Activated T-cell treated with anti-CD3 and anti-CD28 coated beads for 24 hours (primary cell): ENCODE measurements at regions not wholly inside any gene's neighbourhood (a gene's known extent, or its start where the extent isn't known, plus 50 kb on each side); places are given as distances from the start of the nearest gene placed in this dataset.
"Not testable (repeated sequence)": the region's sequence is repeated elsewhere in the genome, so short reads cannot be mapped to it uniquely, and the experiment has no call there.

ENCODE experiments used
- DNase-seq: peaks from one replicate; pipeline ENCODE4 v3.0.0-alpha.2; 2020; ENCODE audit warnings: low read depth

DNA sequence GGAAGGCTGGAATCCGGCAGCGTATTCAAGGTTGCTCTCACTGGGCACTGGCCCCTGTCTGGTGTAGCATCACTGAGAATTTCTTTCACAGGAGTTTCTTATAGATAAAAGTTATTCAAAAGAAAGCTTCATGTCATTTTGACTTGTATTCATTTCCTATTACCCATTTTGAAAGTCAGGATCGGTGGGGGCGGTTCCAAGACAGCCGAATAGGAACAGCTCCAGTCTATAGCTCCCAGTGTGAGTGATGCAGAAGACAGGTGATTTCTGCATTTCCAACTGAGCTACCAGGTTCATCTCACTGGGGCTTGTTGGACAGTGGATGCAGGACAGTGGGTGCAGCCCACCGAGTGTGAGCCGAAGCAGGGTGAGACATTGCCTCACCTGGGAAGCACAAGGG, 51.5 kb upstream of the CDC42EP3 start:
- not testable (repeated sequence) for DNase-seq

DNA sequence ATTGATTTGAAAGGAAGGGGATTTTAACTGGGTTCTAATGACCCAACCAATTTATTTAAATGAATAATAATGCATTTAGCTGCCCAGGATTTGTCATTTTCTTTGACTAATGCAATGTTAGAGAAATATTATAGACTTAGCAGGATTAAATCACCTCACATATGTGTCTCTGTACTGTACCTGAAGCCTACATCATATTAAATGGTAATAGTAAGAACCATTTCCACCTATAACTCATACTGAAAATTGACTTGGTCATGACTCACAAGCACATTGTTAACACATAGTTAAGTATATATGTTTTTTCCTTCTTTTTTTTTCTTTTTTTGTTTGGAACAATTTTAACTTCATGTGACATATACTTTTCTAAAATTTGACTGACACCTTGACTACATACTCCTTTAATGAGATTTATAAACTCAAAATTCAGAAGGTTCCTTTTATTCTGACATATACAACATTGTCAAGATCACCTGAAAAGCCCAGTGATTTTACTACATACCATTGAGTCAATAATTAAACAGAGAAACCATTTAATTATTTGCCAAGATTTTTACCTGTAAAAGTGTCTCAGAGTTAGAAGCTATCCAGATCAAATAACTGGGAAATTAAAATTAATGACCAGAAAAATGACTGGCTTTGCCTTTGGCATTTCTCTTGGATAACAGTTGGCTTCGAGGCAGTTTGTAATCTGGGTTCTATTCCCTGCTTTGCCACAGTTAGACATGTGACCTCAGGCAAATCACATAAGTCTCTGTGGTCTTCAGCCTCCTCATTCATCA, 58.8 kb upstream of the CDC42EP3 start:
- DNase-seq = no peak

- DNase-seq = not testable (repeated sequence)
These were observed 61.0 kb upstream of the CDC42EP3 start for GRCh38 chr2:37732412-37732811.

GRCh38 chr2:37733251-37733650, 61.8 kb upstream of the CDC42EP3 start:
- DNase-seq = no peak

- not testable (repeated sequence) for DNase-seq
These were observed 62.5 kb upstream of the CDC42EP3 start for GRCh38 chr2:37733955-37734354.

- DNase-seq = not testable (repeated sequence)
These were observed 63.6 kb upstream of the CDC42EP3 start for GRCh38 chr2:37734891-37735523.

GRCh38 chr2:37735524-37735910, 64.1 kb upstream of the CDC42EP3 start:
- not testable (repeated sequence) for DNase-seq

- DNase-seq = no peak
These were observed 66.1 kb upstream of the CDC42EP3 start for GRCh38 chr2:37737507-37737906.

DNA sequence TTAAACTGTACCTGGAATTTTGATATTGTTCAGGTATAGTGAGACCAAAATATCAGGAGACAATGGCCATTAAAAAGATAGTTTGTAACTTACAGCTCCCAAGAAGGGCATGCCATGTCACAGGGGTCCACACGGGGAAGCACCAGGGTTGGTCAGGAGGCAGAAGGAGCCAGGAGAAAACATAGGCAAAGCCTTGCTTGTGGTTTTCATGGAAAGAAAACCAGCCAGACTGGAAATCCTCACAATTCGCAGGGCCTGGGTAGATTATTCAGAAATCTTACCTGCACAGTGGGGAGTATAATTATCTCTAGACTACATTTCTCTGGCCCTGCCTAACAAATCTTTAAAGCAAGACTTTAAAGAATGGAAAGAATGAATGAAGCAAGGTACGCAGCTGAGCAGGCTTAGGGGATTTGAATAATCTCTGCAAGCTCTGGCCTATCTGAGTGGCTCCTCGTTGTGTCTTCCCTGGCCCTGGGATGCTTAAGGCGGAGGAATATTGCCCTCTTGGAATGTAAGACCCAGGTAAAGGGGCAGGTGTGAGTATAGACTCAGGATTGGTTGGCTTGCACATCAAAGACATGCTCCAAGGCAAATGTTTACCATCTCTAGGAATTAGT, 66.9 kb upstream of the CDC42EP3 start:
- DNase-seq = no peak

DNA sequence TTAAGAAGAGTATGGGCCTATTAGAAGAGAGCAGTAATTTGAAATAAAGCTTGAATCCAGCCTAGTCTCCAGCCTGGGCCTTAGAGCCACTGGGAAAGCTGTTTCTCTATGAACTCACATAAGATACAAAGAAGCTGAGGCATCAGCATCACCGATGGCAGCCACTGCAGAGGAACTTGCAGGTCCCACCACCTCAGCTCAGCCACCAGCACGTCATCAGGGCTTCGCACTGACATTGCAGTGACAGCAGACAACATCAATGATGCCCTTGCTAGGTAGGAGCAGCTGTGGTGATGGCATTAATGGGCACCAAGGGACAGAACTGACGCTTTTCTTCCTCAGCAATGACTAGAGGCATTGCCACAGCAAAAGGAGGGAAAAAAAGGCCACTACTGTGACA, 67.7 kb upstream of the CDC42EP3 start:
- no peak for DNase-seq

- DNase-seq = no peak
These were observed 68.8 kb upstream of the CDC42EP3 start for GRCh38 chr2:37740164-37740739.

GRCh38 chr2:37742286-37742685, 70.8 kb upstream of the CDC42EP3 start:
- DNase-seq = no peak

DNA sequence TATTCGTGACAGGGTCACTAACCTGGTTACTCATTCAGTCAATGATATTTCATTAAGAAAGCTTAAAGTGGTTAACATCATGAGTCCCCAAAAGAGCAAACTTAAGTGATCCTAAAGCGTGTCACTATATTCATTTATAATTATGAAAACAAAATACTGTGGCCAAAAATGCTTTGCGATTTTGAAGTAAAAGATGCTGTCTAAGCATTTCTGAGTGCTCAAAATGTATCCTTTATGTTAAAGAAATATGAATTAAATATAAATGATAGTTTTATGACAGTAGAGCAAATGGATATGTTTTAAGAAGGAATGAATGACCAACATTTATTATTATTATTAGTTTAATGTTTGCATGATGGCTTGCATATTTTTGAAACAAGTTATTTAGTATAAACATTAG, 72.6 kb upstream of the CDC42EP3 start:
- DNase-seq = no peak

GRCh38 chr2:37744961-37745360, 73.5 kb upstream of the CDC42EP3 start:
- not testable (repeated sequence) for DNase-seq

- DNase-seq = not testable (repeated sequence)
These were observed 74.6 kb upstream of the CDC42EP3 start for GRCh38 chr2:37746011-37746410.

GRCh38 chr2:37746883-37747282, 75.4 kb upstream of the CDC42EP3 start:
- DNase-seq = no peak

DNA sequence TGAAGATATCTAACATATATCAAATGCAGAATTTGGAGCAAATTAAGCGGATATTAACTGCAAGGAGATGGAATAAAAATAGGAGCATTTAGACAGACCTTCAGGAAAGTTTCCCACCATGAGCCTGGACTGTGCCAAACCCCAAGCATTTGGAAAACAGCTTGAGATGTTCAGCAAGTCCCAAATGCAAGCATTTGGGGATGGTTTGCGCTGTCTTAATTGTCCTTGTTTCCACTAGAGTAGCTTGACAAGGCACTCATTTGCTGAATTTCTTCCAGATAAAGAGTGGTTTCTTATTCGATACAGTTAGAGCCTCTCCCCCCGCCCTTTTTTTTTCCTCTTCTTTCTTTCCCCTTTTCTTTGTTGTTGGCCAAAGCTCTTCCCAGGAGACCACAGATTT, 77.1 kb upstream of the CDC42EP3 start:
- DNase-seq = no peak

DNA sequence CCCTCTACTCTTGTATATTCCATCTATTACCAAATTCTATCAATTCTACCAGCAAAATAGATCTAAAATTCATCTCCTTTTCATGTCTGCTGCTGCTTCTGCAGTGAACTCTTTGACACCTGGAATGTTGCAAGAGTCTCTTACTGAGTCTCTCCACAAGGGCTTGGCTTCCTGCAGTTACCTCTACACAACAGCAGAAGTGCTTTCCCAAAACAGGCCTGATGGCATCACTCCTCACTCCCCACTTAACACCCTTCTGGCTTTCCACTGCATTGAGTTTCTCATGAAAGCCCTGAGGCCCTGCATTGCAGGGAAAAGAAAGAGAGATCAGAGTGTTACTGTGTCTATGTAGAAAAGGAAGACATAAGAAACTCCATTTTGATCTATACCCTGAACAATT, 78.8 kb upstream of the CDC42EP3 start:
- not testable (repeated sequence) for DNase-seq

- no peak for DNase-seq
These were observed 81.3 kb upstream of the CDC42EP3 start for GRCh38 chr2:37752766-37753165.

- no peak for DNase-seq
These were observed 82.3 kb upstream of the CDC42EP3 start for GRCh38 chr2:37753758-37754157.

DNA sequence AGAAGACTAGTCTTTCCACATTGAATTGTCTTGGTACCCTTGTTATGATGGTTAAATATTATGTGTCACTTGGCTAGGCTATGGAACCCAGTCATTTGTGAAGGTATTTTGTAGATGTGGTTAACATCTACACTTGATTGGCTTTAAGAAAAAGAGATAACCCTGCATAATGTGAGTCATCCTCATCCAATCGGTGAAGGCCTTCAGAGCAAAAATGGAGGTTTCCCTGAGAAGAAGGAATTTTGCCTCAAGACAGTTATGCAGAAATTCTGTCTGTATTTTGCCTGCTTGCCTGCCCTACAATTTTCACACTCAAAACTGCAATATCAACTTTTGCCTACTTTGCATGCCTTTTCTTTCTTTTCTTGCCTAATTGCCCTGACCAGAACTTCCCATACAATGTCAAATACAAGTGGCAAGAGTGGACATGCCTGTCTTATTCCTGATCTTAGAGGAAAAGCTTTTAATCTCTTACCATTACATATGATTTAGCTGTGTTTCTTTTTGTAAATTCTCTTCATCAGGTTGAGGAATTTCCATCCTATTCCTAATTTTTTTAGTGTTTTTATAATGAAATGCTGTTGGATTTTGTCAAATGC, 84.6 kb upstream of the CDC42EP3 start:
- DNase-seq = not testable (repeated sequence)

GRCh38 chr2:37757456-37757855, 86.0 kb upstream of the CDC42EP3 start:
- DNase-seq = not testable (repeated sequence)
